ENCODE measurements at regions not wholly inside any gene's neighbourhood (a gene's known extent, or its start where the extent isn't known, plus 50 kb on each side); places are given as distances from the start of the nearest gene placed in this dataset.

DNA sequence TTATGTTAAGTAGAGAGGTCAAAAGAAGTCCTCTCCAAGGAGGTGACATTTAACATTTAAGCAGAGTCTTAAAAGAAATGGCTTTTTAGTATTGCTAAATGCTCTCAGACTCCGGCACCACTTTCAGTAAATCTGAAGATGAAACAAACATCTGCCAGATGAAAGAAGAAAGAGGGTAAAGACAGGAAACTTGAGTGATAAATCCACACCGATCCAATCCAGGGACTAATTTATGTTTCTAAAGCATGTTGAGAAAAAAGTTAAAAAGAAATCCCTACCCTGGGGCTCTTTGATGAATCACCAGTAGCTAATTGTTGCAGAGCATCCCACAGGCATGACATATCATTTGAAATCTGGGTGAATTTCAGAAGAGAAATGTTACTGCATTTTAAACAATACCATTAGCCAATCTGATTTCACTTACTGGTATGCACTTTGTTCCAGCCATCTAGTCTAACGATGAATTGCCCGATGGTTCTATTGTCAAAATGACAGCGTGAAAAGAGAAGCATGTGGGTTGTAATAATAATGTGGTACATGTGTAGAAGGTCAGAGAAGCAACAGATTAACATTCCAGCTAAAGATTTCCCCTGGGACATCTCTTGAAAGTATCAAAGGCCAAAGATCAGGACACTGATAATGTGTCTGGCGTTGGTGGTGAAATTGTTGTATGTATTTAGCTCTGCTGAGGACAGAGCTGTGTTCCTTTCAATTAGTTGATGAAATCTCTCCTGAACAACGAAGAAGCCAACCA is 485.7 kb downstream of the CSNK1G3 start:
- 15% methylated on average over 7 of the region's 7 CpGs for WGBS (ENCODE audit: low lambda C conversion rate)
- Histone ChIP-seq H2AFZ (ENCODE audit: low read depth) (0 out of 2 replicates have a peak overlapping the region, but pooled peaks have one; percentile 23), H3K9me3 (no peaks in the 10 kb centered on the region), H3K9ac (no peak overlapping the region), H3F3A (replicated peaks; ENCODE audit: insufficient read depth) (no peaks in the 10 kb centered on the region), H4K20me1 (ENCODE audit: insufficient read depth) (no peaks in the 10 kb centered on the region), H3K27ac (ENCODE audit: low read depth in 2 of 2, low read length in 1 of 2) (peak overlapping the region; percentile 38 to 69; a peak in 2 of 4 replicates), H3K4me1 (ENCODE audit: control insufficient read depth in 1 of 2, insufficient read depth in 2 of 2, low read depth in 1 of 2, low read length in 1 of 2) (peaks cover 13 to 16% of the 10 kb centered on the region in 2 experiments; a peak in 3 of 4 replicates), H3K9me2 (no peaks in the 10 kb centered on the region), H3K4me3 (ENCODE audit: low read depth in 2 of 2, low read length in 1 of 2) (no peak overlapping the region), H3K36me3 (replicated peaks in 1 of 2; ENCODE audit: control insufficient read depth in 1 of 2, insufficient read depth in 2 of 2, low read length in 1 of 2) (no peaks in the 10 kb centered on the region), H3K27me3 (ENCODE audit: insufficient read depth) (no peaks in the 10 kb centered on the region), H3K4me2 (peak overlapping the region; percentile 25; the same call in 1 of the 2 replicates), H3K79me2 (ENCODE audit: insufficient read depth) (no peaks in the 10 kb centered on the region)
- ChIA-PET CTCF (interaction anchor here (1.1 kb wide), 1 partner anchor 26 kb away, joined by 3 read pairs; no protein-coding TSS in a partner anchor), POLR2A (no interaction called here)
- DNase-seq: peak; percentile 41
- TF ChIP-seq EP300 (IDR thresholded peaks at IDR 0.05; ENCODE audit: borderline replicate concordance in 1 of 2, low read depth in 1 of 2, low read length in 1 of 2) (peak; percentile 55 to 72; a peak in 3 of 4 replicates), FOXM1 (IDR thresholded peaks at IDR 0.05; ENCODE audit: low read depth) (peak; percentile 42; the same call in 1 of the 2 replicates), CHD2 (IDR thresholded peaks at IDR 0.05; ENCODE audit: low read length, partially characterized antibody) (peak; percentile 38), FOSL2 (IDR thresholded peaks at IDR 0.05; ENCODE audit: borderline replicate concordance, low read depth) (peak; percentile 43; the same call in 1 of the 2 replicates), TEAD4 (IDR thresholded peaks at IDR 0.05; ENCODE audit: borderline replicate concordance, insufficient read depth) (peak; percentile 21; the same call in 1 of the 2 replicates), RXRA (IDR thresholded peaks at IDR 0.05; ENCODE audit: borderline replicate concordance, low read depth) (peak; percentile 1; the same call in 1 of the 2 replicates), GABPA (IDR thresholded peaks at IDR 0.05; ENCODE audit: low read depth) (no peak), EZH2phosphoT487 (IDR thresholded peaks at IDR 0.05; ENCODE audit: borderline replicate concordance, low read depth) (no peak), MXI1 (IDR thresholded peaks at IDR 0.05; ENCODE audit: low read depth, low read length) (peak; percentile 80), RCOR1 (IDR thresholded peaks at IDR 0.05; ENCODE audit: low read length) (peak; percentile 78), POLR2AphosphoS5 (IDR thresholded peaks at IDR 0.05; ENCODE audit: low read depth, low read length) (peak; percentile 71), NFIC (IDR thresholded peaks at IDR 0.05; ENCODE audit: borderline replicate concordance) (no peak; the same call in 1 of the 2 replicates), GATA2 (CRISPR knock-in tag; IDR thresholded peaks at IDR 0.05) (peak; percentile 91), TCF12 (IDR thresholded peaks at IDR 0.05) (peak; percentile 73), SMC3 (IDR thresholded peaks at IDR 0.05; ENCODE audit: low read depth, low read length) (no peak), JUND (IDR thresholded peaks at IDR 0.05) (peak; percentile 2; the same call in 1 of the 2 replicates)
- TF ChIP-seq, protein P1, sequence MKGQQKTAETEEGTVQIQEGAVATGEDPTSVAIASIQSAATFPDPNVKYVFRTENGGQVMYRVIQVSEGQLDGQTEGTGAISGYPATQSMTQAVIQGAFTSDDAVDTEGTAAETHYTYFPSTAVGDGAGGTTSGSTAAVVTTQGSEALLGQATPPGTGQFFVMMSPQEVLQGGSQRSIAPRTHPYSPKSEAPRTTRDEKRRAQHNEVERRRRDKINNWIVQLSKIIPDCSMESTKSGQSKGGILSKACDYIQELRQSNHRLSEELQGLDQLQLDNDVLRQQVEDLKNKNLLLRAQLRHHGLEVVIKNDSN (IDR thresholded peaks at IDR 0.05; ENCODE audit: borderline replicate concordance, low read depth): no peak
- TF ChIP-seq, protein P2, sequence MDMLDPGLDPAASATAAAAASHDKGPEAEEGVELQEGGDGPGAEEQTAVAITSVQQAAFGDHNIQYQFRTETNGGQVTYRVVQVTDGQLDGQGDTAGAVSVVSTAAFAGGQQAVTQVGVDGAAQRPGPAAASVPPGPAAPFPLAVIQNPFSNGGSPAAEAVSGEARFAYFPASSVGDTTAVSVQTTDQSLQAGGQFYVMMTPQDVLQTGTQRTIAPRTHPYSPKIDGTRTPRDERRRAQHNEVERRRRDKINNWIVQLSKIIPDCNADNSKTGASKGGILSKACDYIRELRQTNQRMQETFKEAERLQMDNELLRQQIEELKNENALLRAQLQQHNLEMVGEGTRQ (IDR thresholded peaks at IDR 0.05; ENCODE audit: borderline replicate concordance, low read depth, low read length): no peak

All from SK-N-SH (cell line).